ENCODE measurements at regions not wholly inside any gene's neighbourhood (a gene's known extent, or its start where the extent isn't known, plus 50 kb on each side); places are given as distances from the start of the nearest gene placed in this dataset.

GRCh38 chr7:46859963-46860475, 721.9 kb downstream of the TNS3 start:
- peaks cover 9% of the 10 kb centered on the region for H3K9me3 Mint-ChIP-seq
- no peak overlapping the region for H3K27ac Mint-ChIP-seq
- H3K27me3 Mint-ChIP-seq = peaks cover 6% of the 10 kb centered on the region
- no peaks in the 10 kb centered on the region for H3K36me3 Mint-ChIP-seq
- H3K4me1 Mint-ChIP-seq = no peaks in the 10 kb centered on the region
- H3K4me3 Mint-ChIP-seq = no peak overlapping the region
- no peak for ATAC-seq (ENCODE audit: low read depth)
- no peak for DNase-seq (ENCODE audit: low spot score in 2 of 2)

- H3K4me1 Mint-ChIP-seq = no peaks in the 10 kb centered on the region
These were observed 726.1 kb downstream of the TNS3 start for GRCh38 chr7:46855851-46856250.

DNA sequence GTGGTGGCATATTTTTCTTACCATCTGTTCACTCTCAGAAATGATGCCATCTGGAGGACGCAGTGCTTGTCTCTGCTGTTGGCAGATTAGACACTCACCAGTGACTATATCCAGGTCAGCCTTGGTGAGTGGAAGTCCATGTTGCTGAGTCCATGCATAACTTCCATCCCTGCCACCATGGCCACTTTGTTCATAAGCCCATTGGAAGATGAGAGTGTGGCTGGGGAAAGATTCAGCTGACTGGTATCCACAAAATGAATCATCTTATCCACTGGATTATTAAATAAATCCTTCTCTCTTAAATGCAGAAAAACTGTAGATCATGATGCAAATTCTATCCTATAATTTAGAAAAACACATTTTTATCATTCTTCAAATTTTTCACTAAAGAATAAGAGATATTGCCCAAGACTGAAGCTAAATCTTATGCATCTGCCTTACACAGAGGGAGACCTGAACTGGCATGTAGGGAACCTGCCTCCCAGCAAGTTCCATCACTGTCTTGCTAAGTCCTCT, 726.9 kb downstream of the TNS3 start:
- no peak for DNase-seq (ENCODE audit: low spot score in 2 of 2)

More at GRCh38 chr7:46855851-46856250, 726.1 kb downstream of the TNS3 start:
- no peak overlapping the region for H3K27ac Mint-ChIP-seq
- ATAC-seq (ENCODE audit: low read depth) (no peak), DNase-seq (ENCODE audit: low spot score in 2 of 2) (no peak)
- peaks cover 3% of the 10 kb centered on the region for H3K27me3 Mint-ChIP-seq
- H3K9me3 Mint-ChIP-seq = peaks cover 6% of the 10 kb centered on the region
- H3K36me3 Mint-ChIP-seq = no peaks in the 10 kb centered on the region
- H3K4me3 Mint-ChIP-seq = no peak overlapping the region

GRCh38 chr7:46853451-46853850, 728.5 kb downstream of the TNS3 start:
- H3K36me3 Mint-ChIP-seq = no peaks in the 10 kb centered on the region
- peaks cover 3% of the 10 kb centered on the region for H3K9me3 Mint-ChIP-seq
- ATAC-seq (ENCODE audit: low read depth) (no peak), DNase-seq (ENCODE audit: low spot score in 2 of 2) (no peak)
- no peaks in the 10 kb centered on the region for H3K4me1 Mint-ChIP-seq
- no peaks in the 10 kb centered on the region for H3K27me3 Mint-ChIP-seq
- no peak overlapping the region for H3K27ac Mint-ChIP-seq
- H3K4me3 Mint-ChIP-seq = no peak overlapping the region

More for the DNA sequence above, 726.9 kb downstream of the TNS3 start:
- Mint-ChIP-seq H3K36me3 (no peaks in the 10 kb centered on the region), H3K9me3 (peaks cover 3% of the 10 kb centered on the region), H3K4me3 (no peak overlapping the region), H3K27ac (no peak overlapping the region), H3K4me1 (no peaks in the 10 kb centered on the region), H3K27me3 (no peaks in the 10 kb centered on the region)
- ATAC-seq (ENCODE audit: low read depth) = no peak

DNA sequence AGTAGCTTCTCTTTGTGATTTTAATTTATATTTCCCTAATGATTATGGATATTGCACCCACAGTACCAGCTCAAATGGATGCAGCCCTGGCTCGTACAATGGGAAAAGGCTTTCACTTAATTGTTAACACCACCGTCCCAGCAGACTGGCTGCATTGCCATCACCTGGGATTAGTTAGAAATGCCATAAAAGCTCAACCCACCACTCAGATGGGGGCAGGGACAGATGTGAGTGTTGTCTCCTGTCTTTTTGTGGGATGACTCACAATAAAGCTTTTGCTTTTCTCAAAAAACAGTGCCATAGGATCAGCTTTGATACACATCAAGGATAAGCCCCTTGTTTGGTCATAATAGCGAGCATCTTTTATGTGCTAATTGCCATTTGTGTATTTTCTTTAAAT, 729.1 kb downstream of the TNS3 start:
- Mint-ChIP-seq H3K4me1 (no peaks in the 10 kb centered on the region), H3K36me3 (no peaks in the 10 kb centered on the region), H3K4me3 (no peak overlapping the region), H3K27ac (no peak overlapping the region), H3K27me3 (no peaks in the 10 kb centered on the region), H3K9me3 (peaks cover 1% of the 10 kb centered on the region)
- ATAC-seq (ENCODE audit: low read depth) = no peak
- no peak for DNase-seq (ENCODE audit: low spot score in 2 of 2)

GRCh38 chr7:46850563-46851330, 731.2 kb downstream of the TNS3 start:
- Mint-ChIP-seq H3K27ac (no peak overlapping the region), H3K27me3 (no peaks in the 10 kb centered on the region), H3K9me3 (peaks cover 2% of the 10 kb centered on the region), H3K4me1 (no peaks in the 10 kb centered on the region), H3K4me3 (no peak overlapping the region), H3K36me3 (no peaks in the 10 kb centered on the region)
- no peak for ATAC-seq (ENCODE audit: low read depth)
- DNase-seq (ENCODE audit: low spot score in 2 of 2) = no peak

DNA sequence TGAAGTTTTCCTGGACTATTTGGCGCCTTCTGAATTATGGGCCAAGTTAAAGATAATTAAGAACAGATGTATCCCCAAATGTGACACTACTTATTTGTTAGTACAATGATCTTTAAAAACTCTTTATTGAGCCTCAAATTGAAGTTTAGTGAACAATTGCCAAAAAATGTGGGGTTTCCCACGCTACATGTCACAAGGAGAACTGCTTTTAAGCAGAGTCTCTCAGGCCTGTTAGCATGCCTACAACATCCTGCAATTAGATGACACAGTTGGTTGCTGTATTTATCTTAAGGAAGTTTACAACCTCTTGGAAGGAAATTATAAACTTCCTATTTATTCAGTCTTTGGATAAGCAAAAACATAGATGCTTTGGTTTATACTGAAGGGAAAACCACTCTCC, 733.0 kb downstream of the TNS3 start:
- ATAC-seq (ENCODE audit: low read depth) = no peak
- Mint-ChIP-seq H3K9me3 (peaks cover 2% of the 10 kb centered on the region), H3K36me3 (no peaks in the 10 kb centered on the region), H3K4me3 (no peak overlapping the region), H3K27ac (no peak overlapping the region), H3K27me3 (no peaks in the 10 kb centered on the region), H3K4me1 (no peaks in the 10 kb centered on the region)
- no peak for DNase-seq (ENCODE audit: low spot score in 2 of 2)

DNA sequence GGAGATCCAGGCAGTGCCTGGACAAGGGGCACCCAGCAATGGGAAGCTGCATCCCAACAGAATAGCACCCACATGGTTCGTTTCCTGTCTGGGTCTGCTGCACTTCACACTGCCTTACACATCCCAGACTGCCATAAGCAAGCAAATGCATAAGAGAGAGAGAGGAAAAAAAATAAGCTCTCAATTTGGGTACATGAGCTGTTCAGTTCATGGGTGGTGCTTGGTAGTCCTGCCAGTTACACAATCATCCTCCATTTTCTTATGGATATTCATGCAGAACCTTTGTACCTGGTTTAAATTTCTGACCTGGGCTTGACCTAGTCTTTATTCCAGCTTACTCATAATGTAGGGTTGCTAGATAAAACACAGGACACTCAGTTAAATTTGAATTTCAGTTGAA, 733.6 kb downstream of the TNS3 start:
- no peaks in the 10 kb centered on the region for H3K4me1 Mint-ChIP-seq
- no peaks in the 10 kb centered on the region for H3K36me3 Mint-ChIP-seq
- no peaks in the 10 kb centered on the region for H3K27me3 Mint-ChIP-seq
- peaks cover 2% of the 10 kb centered on the region for H3K9me3 Mint-ChIP-seq
- H3K4me3 Mint-ChIP-seq = no peak overlapping the region
- H3K27ac Mint-ChIP-seq = no peak overlapping the region
- no peak for ATAC-seq (ENCODE audit: low read depth)
- no peak for DNase-seq (ENCODE audit: low spot score in 2 of 2)

DNA sequence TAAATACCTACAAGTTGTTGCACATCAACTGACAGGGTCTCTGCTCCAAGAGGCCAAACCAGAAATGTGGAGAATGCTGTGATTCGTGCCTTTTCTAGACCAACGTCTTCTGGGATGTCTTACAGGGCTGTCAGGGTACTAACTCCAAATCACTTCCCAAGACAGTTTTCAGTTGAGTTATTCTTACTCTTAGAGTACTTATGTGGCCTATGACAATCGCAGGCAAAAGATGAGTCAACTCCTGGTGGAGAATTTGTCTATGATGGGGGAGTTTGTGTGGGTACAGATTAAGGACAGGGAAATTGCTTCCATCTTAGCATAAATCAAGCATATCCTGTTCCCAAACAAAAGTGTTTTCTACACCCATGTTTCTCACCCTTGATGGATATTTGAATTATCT, 734.8 kb downstream of the TNS3 start:
- no peaks in the 10 kb centered on the region for H3K4me1 Mint-ChIP-seq
- ATAC-seq (ENCODE audit: low read depth) = no peak
- peaks cover 2% of the 10 kb centered on the region for H3K9me3 Mint-ChIP-seq
- H3K36me3 Mint-ChIP-seq = no peaks in the 10 kb centered on the region
- no peak overlapping the region for H3K27ac Mint-ChIP-seq
- H3K4me3 Mint-ChIP-seq = no peak overlapping the region
- DNase-seq (ENCODE audit: low spot score in 2 of 2) = no peak
- H3K27me3 Mint-ChIP-seq = no peaks in the 10 kb centered on the region

GRCh38 chr7:46844486-46844885, 737.4 kb downstream of the TNS3 start:
- H3K9me3 Mint-ChIP-seq = peaks cover 2% of the 10 kb centered on the region

GRCh38 chr7:46841248-46841647, 740.7 kb downstream of the TNS3 start:
- no peaks in the 10 kb centered on the region for H3K4me1 Mint-ChIP-seq
- no peak for ATAC-seq (ENCODE audit: low read depth)
- H3K9me3 Mint-ChIP-seq = peaks cover 1% of the 10 kb centered on the region
- no peak overlapping the region for H3K4me3 Mint-ChIP-seq
- H3K36me3 Mint-ChIP-seq = no peaks in the 10 kb centered on the region
- no peaks in the 10 kb centered on the region for H3K27me3 Mint-ChIP-seq
- no peak for DNase-seq (ENCODE audit: low spot score in 2 of 2)
- H3K27ac Mint-ChIP-seq = no peak overlapping the region

More at GRCh38 chr7:46844486-46844885, 737.4 kb downstream of the TNS3 start:
- Mint-ChIP-seq H3K4me1 (no peaks in the 10 kb centered on the region), H3K4me3 (no peak overlapping the region), H3K27me3 (no peaks in the 10 kb centered on the region), H3K36me3 (no peaks in the 10 kb centered on the region), H3K27ac (no peak overlapping the region)
- ATAC-seq (ENCODE audit: low read depth) (no peak), DNase-seq (ENCODE audit: low spot score in 2 of 2) (no peak)

DNA sequence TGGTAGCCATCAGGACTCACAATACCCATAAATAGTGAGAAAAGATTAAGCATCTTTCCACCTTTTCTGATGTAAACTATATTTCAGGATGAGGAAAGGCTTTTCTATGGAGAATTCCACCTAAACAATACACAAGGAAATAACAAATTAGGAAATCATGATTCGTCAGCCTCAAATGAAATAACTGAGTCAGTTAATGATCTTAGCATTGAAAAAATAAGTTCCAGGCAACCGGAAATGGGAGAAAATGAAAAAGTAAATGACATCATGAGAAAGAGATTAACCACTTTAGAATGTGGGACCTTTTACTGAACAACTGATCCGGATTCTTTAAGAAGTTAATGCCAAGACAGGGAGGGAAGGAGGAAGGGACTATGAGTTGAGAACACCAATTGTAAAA, 742.3 kb downstream of the TNS3 start:
- Mint-ChIP-seq H3K9me3 (no peaks in the 10 kb centered on the region), H3K27me3 (no peaks in the 10 kb centered on the region), H3K4me1 (no peaks in the 10 kb centered on the region), H3K27ac (no peak overlapping the region), H3K36me3 (no peaks in the 10 kb centered on the region), H3K4me3 (no peak overlapping the region)
- ATAC-seq (ENCODE audit: low read depth) = no peak
- no peak for DNase-seq (ENCODE audit: low spot score in 2 of 2)

DNA sequence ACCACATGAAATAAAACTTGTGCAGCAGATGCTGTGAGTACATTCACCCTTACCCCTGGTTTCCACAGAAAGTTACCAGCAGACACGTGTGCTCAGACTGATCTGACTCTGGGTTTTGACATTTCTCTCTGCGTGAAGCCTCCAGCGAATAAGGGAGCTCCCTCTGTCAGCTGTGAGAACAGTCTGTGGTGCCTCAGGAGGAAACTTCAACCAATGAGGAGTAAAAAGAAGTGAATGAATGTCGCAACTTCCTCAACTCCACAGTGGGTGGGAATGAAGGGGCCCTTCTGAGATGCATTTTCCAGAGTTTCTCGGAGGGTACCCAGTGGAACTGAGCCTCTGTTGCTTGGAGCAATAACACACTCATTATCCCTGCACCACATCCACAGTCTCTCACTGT, 743.4 kb downstream of the TNS3 start:
- Mint-ChIP-seq H3K27ac (no peak overlapping the region), H3K27me3 (no peaks in the 10 kb centered on the region), H3K9me3 (no peaks in the 10 kb centered on the region), H3K36me3 (no peaks in the 10 kb centered on the region), H3K4me1 (no peaks in the 10 kb centered on the region), H3K4me3 (no peak overlapping the region)
- no peak for DNase-seq (ENCODE audit: low spot score in 2 of 2)
- no peak for ATAC-seq (ENCODE audit: low read depth)

- peaks cover 4% of the 10 kb centered on the region for H3K9me3 Mint-ChIP-seq
- no peak overlapping the region for H3K4me3 Mint-ChIP-seq
- peaks cover 2% of the 10 kb centered on the region for H3K4me1 Mint-ChIP-seq
- no peaks in the 10 kb centered on the region for H3K36me3 Mint-ChIP-seq
- H3K27me3 Mint-ChIP-seq = no peaks in the 10 kb centered on the region
- DNase-seq (ENCODE audit: low spot score in 2 of 2) (no peak), ATAC-seq (ENCODE audit: low read depth) (no peak)
- no peak overlapping the region for H3K27ac Mint-ChIP-seq
These were observed 746.4 kb downstream of the TNS3 start for GRCh38 chr7:46835556-46835955.

DNA sequence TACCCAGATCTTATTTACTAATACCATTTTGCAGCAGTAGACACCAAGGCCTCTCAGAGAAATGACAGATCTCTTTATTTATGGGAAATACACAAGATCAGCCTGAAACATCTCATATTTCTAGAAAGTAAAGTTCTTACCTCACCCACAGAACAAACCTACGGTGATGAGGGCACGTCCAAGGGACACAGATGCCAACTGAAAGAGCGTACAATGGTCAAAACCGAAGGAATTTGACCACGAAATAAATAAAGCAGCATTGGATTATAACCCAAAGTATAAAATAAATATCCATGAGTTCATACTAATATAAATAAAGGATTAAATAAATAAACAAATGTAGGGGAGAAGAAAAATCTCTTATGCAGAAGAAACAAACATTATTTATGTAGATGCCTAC, 747.0 kb downstream of the TNS3 start:
- Mint-ChIP-seq H3K4me1 (peaks cover 2% of the 10 kb centered on the region), H3K27ac (no peak overlapping the region), H3K27me3 (no peaks in the 10 kb centered on the region), H3K36me3 (no peaks in the 10 kb centered on the region), H3K4me3 (no peak overlapping the region), H3K9me3 (peaks cover 7% of the 10 kb centered on the region)
- ATAC-seq (ENCODE audit: low read depth) (no peak), DNase-seq (ENCODE audit: low spot score in 2 of 2) (no peak)

Measured in memory B cell (primary cell).